ENCODE measurements at regions not wholly inside any gene's neighbourhood (a gene's known extent, or its start where the extent isn't known, plus 50 kb on each side); places are given as distances from the start of the nearest gene placed in this dataset.

DNA sequence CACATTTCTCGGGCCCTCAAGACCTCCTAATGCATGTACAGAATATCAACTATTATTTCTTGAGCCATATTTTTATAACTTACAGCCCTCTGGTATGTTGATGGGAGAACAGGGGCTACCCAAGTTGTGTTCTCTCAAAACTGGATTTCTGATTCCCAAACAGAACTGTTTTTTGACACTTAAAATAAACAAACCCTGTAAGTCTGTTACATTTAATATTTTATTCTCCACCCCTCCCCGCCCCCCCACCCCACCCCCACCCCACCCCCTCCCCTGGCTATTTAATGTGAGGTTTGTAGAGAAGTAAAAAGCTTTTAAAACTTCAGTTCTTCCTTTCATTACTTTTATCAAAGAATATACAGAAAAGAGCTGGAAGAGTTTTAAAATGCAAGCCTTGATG lies 77.9 kb downstream of the FOXB2 start:
- Mint-ChIP-seq H3K27ac (ENCODE audit: unreplicated experiment) (no peak overlapping the region), H3K27me3 (ENCODE audit: unreplicated experiment) (peaks cover 14% of the 10 kb centered on the region)

GRCh38 chr9:77099388-77099787 lies 77.9 kb upstream of the VPS13A start:
- Mint-ChIP-seq H3K36me3 (ENCODE audit: unreplicated experiment) (no peaks in the 10 kb centered on the region), H3K27ac (ENCODE audit: unreplicated experiment) (no peak overlapping the region), H3K4me1 (ENCODE audit: unreplicated experiment) (no peaks in the 10 kb centered on the region), H3K4me3 (ENCODE audit: unreplicated experiment) (no peak overlapping the region), H3K9me3 (ENCODE audit: unreplicated experiment) (no peaks in the 10 kb centered on the region), H3K27me3 (ENCODE audit: unreplicated experiment) (peaks cover 20% of the 10 kb centered on the region)
- TF ChIP-seq CTCF (IDR thresholded peaks at IDR 0.05): no peak
- no peak for DNase-seq (ENCODE audit: extremely low spot score, unreplicated experiment)

More for the DNA sequence above, 77.9 kb downstream of the FOXB2 start:
- no peak overlapping the region for H3K4me3 Mint-ChIP-seq (ENCODE audit: unreplicated experiment)
- no peaks in the 10 kb centered on the region for H3K4me1 Mint-ChIP-seq (ENCODE audit: unreplicated experiment)
- no peaks in the 10 kb centered on the region for H3K36me3 Mint-ChIP-seq (ENCODE audit: unreplicated experiment)
- H3K9me3 Mint-ChIP-seq (ENCODE audit: unreplicated experiment): no peaks in the 10 kb centered on the region
- DNase-seq (ENCODE audit: extremely low spot score, unreplicated experiment): no peak
- no peak for TF ChIP-seq CTCF (IDR thresholded peaks at IDR 0.05)

GRCh38 chr9:77111408-77111807 lies 65.9 kb upstream of the VPS13A start:
- Mint-ChIP-seq H3K27me3 (ENCODE audit: unreplicated experiment) (peaks cover 51% of the 10 kb centered on the region), H3K9me3 (ENCODE audit: unreplicated experiment) (no peaks in the 10 kb centered on the region), H3K4me3 (ENCODE audit: unreplicated experiment) (no peak overlapping the region), H3K27ac (ENCODE audit: unreplicated experiment) (no peak overlapping the region), H3K4me1 (ENCODE audit: unreplicated experiment) (no peaks in the 10 kb centered on the region), H3K36me3 (ENCODE audit: unreplicated experiment) (no peaks in the 10 kb centered on the region)
- DNase-seq (ENCODE audit: extremely low spot score, unreplicated experiment): no peak
- no peak for TF ChIP-seq CTCF (IDR thresholded peaks at IDR 0.05)

DNA sequence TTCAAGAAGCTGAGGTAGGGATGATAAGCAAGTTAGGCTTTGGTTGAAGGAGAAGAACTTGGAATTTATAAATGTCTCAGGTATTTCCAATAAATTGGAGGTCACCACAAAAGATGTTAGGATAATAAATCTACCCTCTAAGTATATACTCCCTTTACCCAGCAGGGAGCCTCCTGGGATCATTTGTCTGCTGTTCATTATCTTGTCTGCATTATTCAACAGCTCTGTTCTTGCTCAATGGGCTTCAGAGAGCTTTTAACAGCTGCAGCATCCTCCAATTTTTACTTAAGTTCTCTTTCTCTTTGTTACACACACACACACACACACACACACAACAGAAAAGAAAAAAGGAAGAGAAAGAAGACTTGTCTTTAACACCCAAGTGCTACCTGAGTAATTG lies 51.7 kb upstream of the VPS13A start:
- H3K9me3 Mint-ChIP-seq (ENCODE audit: unreplicated experiment): no peaks in the 10 kb centered on the region

DNA sequence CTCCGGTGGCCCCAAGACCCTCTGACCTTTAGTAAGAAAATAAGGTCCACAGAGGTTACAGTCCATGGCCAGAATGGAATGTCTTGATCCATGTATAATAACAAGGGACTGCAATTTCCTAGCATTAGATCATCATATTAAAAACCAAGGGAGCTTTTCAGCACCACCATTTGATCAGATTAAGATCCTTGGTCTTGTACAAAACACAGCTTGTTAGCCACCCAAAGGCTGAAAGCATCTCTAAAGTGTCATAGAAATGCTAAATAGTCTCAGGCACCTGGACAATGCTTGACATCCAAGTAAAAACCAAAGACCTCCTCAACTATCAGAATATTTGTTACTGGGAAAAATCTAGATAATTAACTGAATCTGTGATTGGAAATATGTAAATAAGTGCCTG lies 50.3 kb upstream of the VPS13A start:
- no peak for DNase-seq (ENCODE audit: extremely low spot score, unreplicated experiment)
- no peak for TF ChIP-seq CTCF (IDR thresholded peaks at IDR 0.05)
- Mint-ChIP-seq H3K4me1 (ENCODE audit: unreplicated experiment) (no peaks in the 10 kb centered on the region), H3K4me3 (ENCODE audit: unreplicated experiment) (no peak overlapping the region), H3K27ac (ENCODE audit: unreplicated experiment) (no peak overlapping the region), H3K9me3 (ENCODE audit: unreplicated experiment) (no peaks in the 10 kb centered on the region), H3K36me3 (ENCODE audit: unreplicated experiment) (no peaks in the 10 kb centered on the region), H3K27me3 (ENCODE audit: unreplicated experiment) (peaks cover 59% of the 10 kb centered on the region)

More for the DNA sequence above, 51.7 kb upstream of the VPS13A start:
- H3K4me3 Mint-ChIP-seq (ENCODE audit: unreplicated experiment): no peak overlapping the region
- no peaks in the 10 kb centered on the region for H3K36me3 Mint-ChIP-seq (ENCODE audit: unreplicated experiment)
- H3K27me3 Mint-ChIP-seq (ENCODE audit: unreplicated experiment): peaks cover 55% of the 10 kb centered on the region
- no peak for TF ChIP-seq CTCF (IDR thresholded peaks at IDR 0.05)
- DNase-seq (ENCODE audit: extremely low spot score, unreplicated experiment): no peak
- no peak overlapping the region for H3K27ac Mint-ChIP-seq (ENCODE audit: unreplicated experiment)
- H3K4me1 Mint-ChIP-seq (ENCODE audit: unreplicated experiment): no peaks in the 10 kb centered on the region

Data from osteocyte (in vitro differentiated cells).